OCI-LY1 (cell line): ENCODE measurements at regions not wholly inside any gene's neighbourhood (a gene's known extent, or its start where the extent isn't known, plus 50 kb on each side); places are given as distances from the start of the nearest gene placed in this dataset.

Source experiments
- H2AFZ ChIP-seq: fragments of 200-600 bp; sonication (generic), shearing (Covaris generic); 2 replicates; pipeline ENCODE4 v1.6.0; 2014; ENCODE audit warnings: antibody characterized with exemption, mild to moderate bottlenecking, low read length
- H3F3A ChIP-seq: fragments of 200-600 bp; sonication (generic), shearing (Covaris generic); 2 replicates; pipeline ENCODE4 v1.6.0; 2014; ENCODE audit warnings: mild to moderate bottlenecking, antibody characterized with exemption, low read length, moderate library complexity; ENCODE audit not compliant: insufficient read depth
- H3K27ac ChIP-seq: fragments of 200-600 bp; sonication (generic); 2 replicates; pipeline ENCODE4 v1.5.1; 2014; ENCODE audit warnings: low read length, mixed run types, mild to moderate bottlenecking, low read depth; ENCODE audit not compliant: poor library complexity, severe bottlenecking
- H3K27me3 ChIP-seq: fragments of 200-600 bp; sonication (generic); 2 replicates; pipeline ENCODE4 v1.6.0; 2014; ENCODE audit warnings: antibody characterized with exemption, mild to moderate bottlenecking, low read length, moderate library complexity; ENCODE audit not compliant: insufficient read depth
- H3K36me3 ChIP-seq: fragments of 200-600 bp; sonication (generic); 2 replicates; pipeline ENCODE4 v1.6.1; 2014; ENCODE audit warnings: mild to moderate bottlenecking, antibody characterized with exemption, low read length, moderate library complexity, mixed read lengths; ENCODE audit not compliant: insufficient read depth
- H3K4me1 ChIP-seq: fragments of 200-600 bp; sonication (generic); 2 replicates; pipeline ENCODE4 v1.5.1; 2014; ENCODE audit warnings: mild to moderate bottlenecking, low read length, moderate library complexity; ENCODE audit not compliant: insufficient read depth, severe bottlenecking
- H3K4me2 ChIP-seq: fragments of 200-600 bp; sonication (generic), shearing (Covaris generic); 2 replicates; pipeline ENCODE4 v1.6.1; 2014; ENCODE audit warnings: low read length
- H3K4me3 ChIP-seq: fragments of 200-600 bp; sonication (generic); 2 replicates; pipeline ENCODE4 v1.5.1; 2014; ENCODE audit warnings: low read length, low read depth, mild to moderate bottlenecking, mixed read lengths; ENCODE audit not compliant: poor library complexity, severe bottlenecking
- H3K79me2 ChIP-seq: fragments of 200-600 bp; shearing (Covaris generic); 2 replicates; pipeline ENCODE4 v1.6.1; 2016; ENCODE audit warnings: mixed run types, low read length, mixed read lengths; ENCODE audit not compliant: insufficient read depth
- H3K9ac ChIP-seq: fragments of 200-600 bp; sonication (generic), shearing (Covaris generic); 2 replicates; pipeline ENCODE4 v1.6.1; 2014; ENCODE audit warnings: mild to moderate bottlenecking, low read length, mixed read lengths
- H3K9me2 ChIP-seq: fragments of 200-600 bp; sonication (generic), shearing (Covaris generic); 2 replicates; pipeline ENCODE4 v1.6.1; 2014; ENCODE audit warnings: low read depth, mild to moderate bottlenecking, low read length, mixed read lengths
- H3K9me3 ChIP-seq: fragments of 200-600 bp; shearing (Covaris generic); 2 replicates; pipeline ENCODE4 v1.6.1; 2014; ENCODE audit warnings: low read length, mixed read lengths
- H4K20me1 ChIP-seq: fragments of 200-600 bp; sonication (generic), shearing (Covaris generic); 2 replicates; pipeline ENCODE4 v1.6.0; 2016; ENCODE audit warnings: mild to moderate bottlenecking, low read length; ENCODE audit not compliant: insufficient read depth
- CTCF ChIP-seq: fragments of 200-600 bp; sonication (generic), shearing (Covaris generic); IDR thresholded peaks from 2 replicates; pipeline ENCODE4 v1.5.1; 2017; ENCODE audit warnings: mild to moderate bottlenecking, antibody characterized with exemption, low read length, moderate library complexity, mixed read lengths
- EZH2 ChIP-seq: fragments of 200-600 bp; sonication (generic), shearing (Covaris generic); IDR thresholded peaks from 2 replicates; pipeline ENCODE4 v1.8.0; 2017; ENCODE audit warnings: borderline replicate concordance, mixed run types, mild to moderate bottlenecking, antibody characterized with exemption, low read length, moderate library complexity, mixed read lengths

GRCh38 chr5:143533475-143533874 is 130.0 kb upstream of the NR3C1 start:
- H3K9ac ChIP-seq, result no peak overlapping the region
- TF ChIP-seq EZH2 (no peak), CTCF (no peak)
- H3K4me2 ChIP-seq, result no peak overlapping the region
- no peak overlapping the region for H2AFZ ChIP-seq
- H4K20me1 ChIP-seq, result no peaks in the 10 kb centered on the region
- H3K36me3 ChIP-seq, result no peaks in the 10 kb centered on the region
- no peaks in the 10 kb centered on the region for H3K27me3 ChIP-seq
- no peak overlapping the region for H3K4me3 ChIP-seq
- H3K79me2 ChIP-seq, result no peaks in the 10 kb centered on the region
- no peaks in the 10 kb centered on the region for H3F3A ChIP-seq
- no peak overlapping the region for H3K27ac ChIP-seq
- no peaks in the 10 kb centered on the region for H3K4me1 ChIP-seq
- H3K9me2 ChIP-seq, result no peaks in the 10 kb centered on the region
- no peaks in the 10 kb centered on the region for H3K9me3 ChIP-seq

GRCh38 chr5:143527808-143528207 is 124.3 kb upstream of the NR3C1 start:
- H3K4me2 ChIP-seq, result no peak overlapping the region
- H3F3A ChIP-seq, result no peaks in the 10 kb centered on the region
- no peaks in the 10 kb centered on the region for H3K27me3 ChIP-seq
- H3K4me3 ChIP-seq, result no peak overlapping the region
- no peak for TF ChIP-seq EZH2
- no peak for TF ChIP-seq CTCF
- no peaks in the 10 kb centered on the region for H3K9me2 ChIP-seq
- no peaks in the 10 kb centered on the region for H4K20me1 ChIP-seq
- H3K27ac ChIP-seq, result no peak overlapping the region
- H3K79me2 ChIP-seq, result no peaks in the 10 kb centered on the region
- H3K4me1 ChIP-seq, result no peaks in the 10 kb centered on the region
- H3K9ac ChIP-seq, result no peak overlapping the region
- H2AFZ ChIP-seq, result no peak overlapping the region
- no peaks in the 10 kb centered on the region for H3K36me3 ChIP-seq
- no peaks in the 10 kb centered on the region for H3K9me3 ChIP-seq

- no peaks in the 10 kb centered on the region for H4K20me1 ChIP-seq
These were observed 121.7 kb upstream of the NR3C1 start for GRCh38 chr5:143525176-143525575.

More at GRCh38 chr5:143525176-143525575, 121.7 kb upstream of the NR3C1 start:
- H3K9me2 ChIP-seq, result no peaks in the 10 kb centered on the region
- peaks cover 9% of the 10 kb centered on the region for H3K4me1 ChIP-seq
- no peaks in the 10 kb centered on the region for H3K79me2 ChIP-seq
- H3K9ac ChIP-seq, result no peak overlapping the region
- H3K4me2 ChIP-seq, result no peak overlapping the region
- H2AFZ ChIP-seq, result no peak overlapping the region
- no peak for TF ChIP-seq CTCF
- TF ChIP-seq EZH2, result no peak
- H3K9me3 ChIP-seq, result no peaks in the 10 kb centered on the region
- no peak overlapping the region for H3K27ac ChIP-seq
- H3K27me3 ChIP-seq, result no peaks in the 10 kb centered on the region
- H3K36me3 ChIP-seq, result no peaks in the 10 kb centered on the region
- no peaks in the 10 kb centered on the region for H3F3A ChIP-seq
- H3K4me3 ChIP-seq, result no peak overlapping the region
